ENCODE measurements at regions not wholly inside any gene's neighbourhood (a gene's known extent, or its start where the extent isn't known, plus 50 kb on each side); places are given as distances from the start of the nearest gene placed in this dataset.

- H3K4me1 ChIP-seq (ENCODE audit: control insufficient read depth in 1 of 2, insufficient read depth in 2 of 2, low read depth in 1 of 2, low read length in 1 of 2) = peaks cover 0 to 20% of the 10 kb centered on the region in 2 experiments; a peak in 1 of 4 replicates
- H4K20me1 ChIP-seq (ENCODE audit: insufficient read depth) = no peaks in the 10 kb centered on the region
- H3K36me3 ChIP-seq (replicated peaks in 1 of 2; ENCODE audit: control insufficient read depth in 1 of 2, insufficient read depth in 2 of 2, low read length in 1 of 2) = no peaks in the 10 kb centered on the region
- no peak overlapping the region for H3K4me2 ChIP-seq
- POLR2A ChIA-PET = no interaction called here
- TF ChIP-seq FOSL2 (IDR thresholded peaks at IDR 0.05; ENCODE audit: borderline replicate concordance, low read depth) (no peak), TAF1 (IDR thresholded peaks at IDR 0.05; ENCODE audit: borderline replicate concordance, low read depth, low read length) (no peak), RAD21 (IDR thresholded peaks at IDR 0.05; ENCODE audit: low read length) (no peak), FOXM1 (IDR thresholded peaks at IDR 0.05; ENCODE audit: low read depth) (no peak), GATA2 (CRISPR knock-in tag; IDR thresholded peaks at IDR 0.05) (no peak), IRF3 (IDR thresholded peaks at IDR 0.05; ENCODE audit: low read depth, low read length) (no peak), EP300 (IDR thresholded peaks at IDR 0.05; ENCODE audit: borderline replicate concordance in 1 of 2, low read depth in 1 of 2, low read length in 1 of 2) (no peak), CTCF (IDR thresholded peaks at IDR 0.05) (no peak), SIN3A (IDR thresholded peaks at IDR 0.05; ENCODE audit: borderline replicate concordance, low read depth, low read length) (no peak), SMC3 (IDR thresholded peaks at IDR 0.05; ENCODE audit: low read depth, low read length) (no peak), EZH2phosphoT487 (IDR thresholded peaks at IDR 0.05; ENCODE audit: borderline replicate concordance, low read depth) (no peak)
- no peak overlapping the region for H2AFZ ChIP-seq (ENCODE audit: low read depth)
- no peaks in the 10 kb centered on the region for H3K9me2 ChIP-seq
- DNase-seq = no peak
- no peak overlapping the region for H3K4me3 ChIP-seq (ENCODE audit: low read depth in 2 of 2, low read length in 1 of 2)
- H3K27ac ChIP-seq (ENCODE audit: low read depth in 2 of 2, low read length in 1 of 2) = no peak overlapping the region; a peak in 1 of 4 replicates
- no peak overlapping the region for H3K9ac ChIP-seq
- H3F3A ChIP-seq (replicated peaks; ENCODE audit: insufficient read depth) = no peaks in the 10 kb centered on the region
- H3K9me3 ChIP-seq = no peaks in the 10 kb centered on the region
- no peaks in the 10 kb centered on the region for H3K27me3 ChIP-seq (ENCODE audit: insufficient read depth)
- 66% methylated on average over 12 of the region's 23 CpGs for WGBS (ENCODE audit: low lambda C conversion rate)
- CTCF ChIA-PET = interaction anchor here (0.8 to 1.7 kb wide), 10 partner anchors 10 to 261 kb away, joined by 3 to 7 read pairs (median 4); no protein-coding TSS in a partner anchor
- no peaks in the 10 kb centered on the region for H3K79me2 ChIP-seq (ENCODE audit: insufficient read depth)
Measured at GRCh38 chr14:104355101-104356019, 217.0 kb downstream of the KIF26A start.

Measured in SK-N-SH (cell line).